Hematopoietic multipotent progenitor cell treated with erythropoietin and hydrocortisone succinate and interleukin-3 and kit ligand, for 15 days (in vitro differentiated cells): ENCODE measurements at regions not wholly inside any gene's neighbourhood (a gene's known extent, or its start where the extent isn't known, plus 50 kb on each side); places are given as distances from the start of the nearest gene placed in this dataset.

ENCODE experiments used
- DNase-seq: peaks from one replicate; pipeline ENCODE4 v3.0.0-alpha.2; 2015; ENCODE audit warnings: low spot score

- no peak for DNase-seq
These were observed 152.4 kb upstream of the TSHZ3 start for GRCh38 chr19:31501427-31502195.

DNA sequence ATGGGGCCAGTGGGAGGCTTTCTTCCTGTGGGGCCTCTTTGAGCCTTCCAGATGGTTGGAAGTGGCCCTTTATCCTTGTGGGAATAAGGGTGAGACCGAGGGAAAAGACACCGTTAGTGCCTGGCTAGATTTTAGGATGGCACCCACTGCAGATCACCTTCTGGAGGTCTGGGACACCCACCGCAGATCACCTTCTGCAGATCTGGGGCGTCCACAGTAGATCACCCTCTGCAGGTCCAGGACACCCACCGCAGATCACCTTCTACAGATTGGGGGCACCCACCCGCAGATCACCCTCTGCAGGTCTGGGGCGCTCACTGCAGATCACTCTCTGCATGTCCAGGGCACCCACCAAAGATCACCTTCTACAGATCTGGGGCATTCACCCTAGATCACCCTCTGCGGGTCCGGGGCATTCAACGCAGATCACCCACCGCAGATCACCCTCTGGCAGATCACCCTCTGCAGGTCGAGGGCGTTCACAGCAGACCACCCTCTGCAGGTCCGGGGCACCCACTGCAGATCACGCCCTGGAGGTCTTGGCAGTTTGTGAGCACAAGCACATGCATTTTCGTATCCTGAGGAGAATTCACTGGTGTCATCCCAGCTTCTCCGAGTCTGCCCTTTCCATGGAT is 153.4 kb upstream of the TSHZ3 start:
- DNase-seq = no peak

GRCh38 chr19:31503211-31503610 is 154.0 kb upstream of the TSHZ3 start:
- no peak for DNase-seq

DNA sequence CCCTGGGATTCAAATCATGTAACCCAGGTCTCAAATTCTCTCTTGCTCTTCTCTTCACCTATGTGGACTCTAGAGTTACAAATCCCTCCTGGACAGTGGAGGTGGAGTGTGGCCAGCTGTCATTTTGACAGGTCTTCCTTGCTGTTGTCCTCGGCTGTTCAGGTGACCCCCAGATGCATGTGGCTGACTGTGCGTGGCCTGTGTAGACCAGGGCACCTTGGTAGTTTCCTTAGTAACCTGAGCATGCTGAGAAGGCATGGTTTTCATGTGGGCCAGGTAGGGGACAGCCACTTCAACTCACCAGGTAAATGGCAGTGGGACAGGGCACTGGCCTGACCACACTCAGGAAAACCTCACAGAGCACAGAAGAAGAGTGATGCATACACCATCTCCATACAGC is 155.0 kb upstream of the TSHZ3 start:
- DNase-seq = no peak

GRCh38 chr19:31505596-31505910 is 156.3 kb upstream of the TSHZ3 start:
- no peak for DNase-seq

GRCh38 chr19:31506102-31506501 is 156.9 kb upstream of the TSHZ3 start:
- DNase-seq = no peak

DNA sequence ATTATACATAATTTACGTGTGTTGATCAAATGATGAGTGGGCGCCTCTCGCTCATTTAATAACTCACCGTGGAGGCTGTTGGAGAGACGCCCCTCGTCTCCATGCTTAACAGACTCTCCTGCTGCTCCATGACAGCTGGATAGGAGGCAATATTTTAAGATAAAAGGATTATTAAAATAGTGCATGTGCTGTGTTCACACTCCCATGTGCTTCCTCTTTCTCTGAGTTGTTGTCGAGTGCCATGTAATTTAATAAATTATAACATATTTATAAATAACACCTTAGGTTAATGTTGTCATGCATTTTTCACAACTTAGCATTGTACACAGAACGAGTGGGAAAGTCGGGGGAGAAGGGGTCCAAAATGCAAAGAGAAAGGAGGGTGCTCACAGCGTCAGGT is 161.4 kb upstream of the TSHZ3 start:
- DNase-seq = no peak

- no peak for DNase-seq
These were observed 161.9 kb upstream of the TSHZ3 start for GRCh38 chr19:31511098-31511497.

DNA sequence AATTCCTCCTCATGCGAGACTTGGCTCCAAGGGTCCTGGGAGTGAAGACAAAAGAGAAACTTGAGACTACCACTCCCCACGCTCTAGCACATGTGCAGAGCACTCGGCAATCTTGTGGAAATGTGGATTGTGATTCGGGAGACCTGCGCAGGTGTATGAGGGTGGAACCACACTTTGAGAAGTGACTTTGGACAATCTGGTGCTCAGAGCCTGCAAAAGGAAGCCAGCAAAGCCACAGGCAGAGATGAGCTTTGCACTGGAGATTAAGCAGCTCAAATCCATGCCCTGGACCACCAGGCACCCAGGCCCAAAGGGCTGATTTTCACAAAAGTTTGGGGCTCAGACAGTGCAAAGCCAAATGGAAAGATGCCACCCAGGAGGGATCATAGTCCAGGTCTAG is 162.5 kb upstream of the TSHZ3 start:
- no peak for DNase-seq

DNA sequence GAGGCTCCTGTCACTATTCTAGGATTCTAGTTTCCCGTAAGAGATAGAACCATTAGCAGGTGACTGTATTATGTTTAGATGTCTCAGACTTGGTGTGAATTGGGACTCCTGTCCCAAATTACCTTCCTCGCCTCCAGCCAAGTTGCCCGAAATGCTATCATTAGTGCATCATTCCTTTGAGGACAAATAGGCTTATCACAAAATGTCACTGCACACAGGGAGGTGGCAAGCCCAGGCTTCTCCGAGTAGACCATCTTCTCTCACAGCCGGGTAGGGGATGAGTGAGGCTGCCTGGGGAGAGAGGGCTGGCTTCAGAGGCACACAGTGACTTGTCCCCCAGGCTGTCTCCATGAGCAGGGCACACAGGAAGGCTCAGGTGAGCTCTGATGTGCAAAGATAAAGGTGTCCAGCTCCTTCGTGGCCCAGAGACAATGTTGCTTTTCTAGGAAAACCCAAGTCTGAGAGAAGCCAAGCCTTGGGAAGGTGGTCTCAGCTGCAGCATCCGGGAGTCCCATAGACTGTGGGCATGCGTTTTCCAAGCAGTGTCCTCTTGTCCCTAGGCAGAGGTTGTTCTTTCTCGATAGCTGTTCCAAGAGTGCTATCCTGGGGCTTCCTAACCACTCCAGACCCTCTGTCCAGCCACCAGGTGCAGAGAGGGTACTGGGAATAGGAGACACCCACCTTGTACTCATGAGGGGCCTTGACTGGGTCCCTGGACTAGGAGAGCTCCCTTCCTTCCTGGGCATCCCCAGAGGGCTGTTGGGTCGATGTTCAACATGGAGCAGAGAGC is 163.1 kb upstream of the TSHZ3 start:
- DNase-seq = no peak

GRCh38 chr19:31513841-31514240 is 164.6 kb upstream of the TSHZ3 start:
- DNase-seq = no peak

GRCh38 chr19:31515931-31516330 is 166.7 kb upstream of the TSHZ3 start:
- DNase-seq = no peak

DNA sequence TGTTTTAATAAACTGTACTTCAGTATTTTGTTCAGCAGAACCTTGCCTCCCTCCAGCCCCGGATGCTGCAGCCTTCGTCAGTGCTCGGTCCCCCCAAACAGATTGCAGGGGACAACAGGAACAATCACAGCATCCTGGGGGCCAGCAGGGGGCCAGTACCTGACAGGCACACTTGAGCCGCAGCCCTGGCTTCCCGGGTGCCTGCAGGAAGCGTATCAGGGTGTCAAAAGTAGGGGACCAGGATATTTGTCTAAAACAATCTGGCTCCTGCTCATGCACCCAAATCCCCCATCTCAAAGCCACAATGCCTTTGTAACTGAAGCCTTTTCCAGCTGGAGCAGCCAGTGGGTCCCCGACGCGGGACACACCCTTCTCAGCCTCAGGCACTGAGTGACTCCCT is 167.5 kb upstream of the TSHZ3 start:
- no peak for DNase-seq

DNA sequence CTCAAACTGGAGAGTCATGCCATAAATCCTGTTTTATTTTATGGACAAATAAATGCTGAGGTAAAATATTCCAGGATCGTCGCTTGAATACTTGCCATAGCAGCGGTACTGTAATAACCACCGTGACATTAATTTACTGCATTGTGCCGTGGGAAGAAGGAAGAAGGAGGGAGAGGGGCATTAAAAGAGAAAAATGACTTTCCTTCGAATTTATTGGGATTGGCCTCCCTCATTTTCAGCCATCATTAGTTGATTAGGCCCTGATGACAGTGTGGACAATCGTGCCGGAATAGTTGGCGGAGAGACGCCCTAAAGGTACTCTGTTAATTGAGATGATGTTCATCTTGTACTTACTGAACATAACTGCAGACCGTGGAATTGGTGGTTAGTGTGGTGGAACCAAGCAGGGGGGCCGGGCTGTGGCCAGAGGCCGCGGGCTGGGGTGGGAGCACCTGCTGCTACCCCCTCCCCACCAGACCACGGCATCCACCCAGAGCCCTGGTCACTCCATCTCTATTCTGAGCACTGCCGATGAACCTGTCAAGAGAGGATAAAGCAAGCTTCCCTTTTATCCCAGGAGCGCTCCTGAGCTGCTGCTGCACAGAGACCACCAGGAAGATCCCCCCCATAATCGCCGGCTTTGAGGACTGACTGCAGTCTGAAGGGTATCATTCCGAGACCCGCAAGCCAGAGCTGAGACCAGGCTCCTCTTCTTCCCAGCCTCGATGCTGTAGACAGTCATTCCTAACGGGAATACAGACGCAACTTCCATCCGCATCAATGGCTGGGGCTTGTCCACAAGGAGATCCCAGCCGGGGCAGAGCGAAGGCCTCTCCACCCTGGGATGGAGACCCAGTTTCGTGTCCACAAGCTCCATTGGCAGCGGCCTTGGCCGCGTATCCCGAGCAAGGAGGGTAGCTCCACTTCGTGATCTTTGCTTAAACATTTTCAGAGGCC is 168.3 kb upstream of the TSHZ3 start:
- DNase-seq = no peak

DNA sequence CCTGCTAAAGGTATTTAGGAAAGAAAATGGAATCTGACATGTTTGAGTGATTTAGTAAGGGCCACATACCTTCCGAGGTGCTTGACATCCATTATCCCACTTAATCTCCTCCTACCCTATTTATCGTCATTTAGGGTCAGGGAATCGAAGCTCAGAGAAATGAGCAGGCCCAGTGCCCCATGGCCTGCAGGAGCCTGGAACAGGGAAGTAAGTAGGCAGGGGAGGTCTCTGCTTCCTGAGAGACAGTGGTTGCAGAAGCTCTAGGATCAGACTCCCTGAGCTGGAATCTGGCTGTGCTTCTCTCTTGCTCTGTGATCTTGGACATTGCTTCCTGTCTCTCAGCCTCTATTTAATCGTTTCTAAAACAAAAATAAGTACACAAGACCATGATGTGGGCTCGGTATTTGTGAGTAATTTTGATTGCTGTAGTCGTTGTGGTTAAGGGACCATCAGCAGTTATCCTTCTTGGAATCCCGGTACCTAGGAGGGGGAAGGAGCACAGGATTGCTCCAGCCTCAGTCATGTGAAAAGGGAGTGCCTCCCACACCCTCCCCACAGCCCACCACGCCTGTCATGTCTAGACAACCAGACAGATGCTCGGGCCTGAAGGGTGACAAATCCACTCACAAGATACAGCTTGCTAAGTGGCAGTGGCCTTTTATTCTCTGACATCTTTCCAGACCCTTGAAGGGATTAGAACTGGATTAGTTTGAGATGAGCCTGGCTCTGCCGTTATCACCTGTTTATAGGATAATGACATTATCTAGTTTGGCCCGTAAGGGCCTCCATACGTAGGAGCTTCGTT is 169.2 kb upstream of the TSHZ3 start:
- DNase-seq = no peak

DNA sequence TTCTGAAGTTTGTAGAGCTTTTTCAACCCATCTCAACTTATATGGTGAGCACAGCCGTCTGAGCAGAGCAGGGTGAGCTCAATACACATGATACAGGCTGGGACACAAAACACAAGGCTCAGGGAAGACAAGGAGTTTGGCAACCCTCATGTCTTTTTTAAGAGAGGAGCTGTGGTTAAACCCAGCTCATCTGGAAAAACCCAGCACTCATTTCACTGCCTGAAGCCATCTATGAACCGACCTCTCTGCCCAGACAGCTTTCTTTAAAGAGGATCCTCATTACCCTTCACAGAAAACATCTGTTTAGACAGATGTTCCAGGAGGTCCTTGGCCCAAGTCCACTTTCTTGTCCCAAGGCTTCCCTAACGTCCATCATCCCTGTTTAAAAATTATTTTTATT is 170.0 kb upstream of the TSHZ3 start:
- DNase-seq = no peak

- DNase-seq = no peak
These were observed 170.7 kb upstream of the TSHZ3 start for GRCh38 chr19:31519908-31520307.

GRCh38 chr19:31520633-31521032 is 171.4 kb upstream of the TSHZ3 start:
- no peak for DNase-seq

DNA sequence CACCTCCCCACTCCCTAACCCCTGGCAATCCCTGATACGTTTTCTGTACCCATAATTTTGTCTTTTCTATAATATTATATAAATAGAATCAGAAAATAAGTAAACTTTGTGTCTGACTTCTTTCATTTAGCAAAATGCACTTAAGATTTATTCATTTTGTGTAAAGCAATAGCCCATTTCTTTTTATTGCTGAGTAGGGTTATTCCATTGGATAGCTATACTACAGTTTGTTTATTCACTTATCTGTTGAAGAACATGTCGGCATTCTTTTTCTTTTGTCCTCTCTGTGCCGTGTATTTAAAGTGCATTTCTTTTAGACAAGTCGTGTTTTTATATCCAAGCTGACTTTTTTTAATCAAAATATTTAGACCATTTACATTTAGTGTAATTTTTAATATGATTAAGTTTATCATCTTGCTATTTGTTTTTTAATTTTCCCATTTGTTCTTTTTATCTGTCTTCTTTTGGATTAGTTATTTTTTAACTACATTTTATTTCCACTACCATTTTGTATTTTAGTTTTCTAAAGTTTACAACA is 176.4 kb upstream of the TSHZ3 start:
- no peak for DNase-seq

DNA sequence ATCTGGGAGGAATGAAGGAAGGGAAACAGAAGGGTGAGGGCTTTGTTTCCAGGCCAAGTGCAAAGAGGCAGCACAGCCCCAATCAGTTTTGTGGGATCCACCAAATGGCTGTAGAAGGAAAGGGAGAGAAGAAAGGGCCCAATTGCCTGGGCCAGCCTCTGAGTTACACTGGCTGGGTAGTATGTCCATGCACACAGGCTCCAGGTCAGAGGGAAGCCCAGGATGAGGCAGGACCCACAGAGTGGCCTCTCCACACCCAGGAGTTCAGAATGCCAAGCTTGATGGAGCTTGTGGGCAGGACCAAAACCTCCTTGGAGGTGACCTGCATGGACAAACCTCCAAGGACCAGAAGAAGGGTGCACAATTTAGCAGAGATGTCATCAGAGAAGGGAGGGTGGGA is 178.2 kb upstream of the TSHZ3 start:
- DNase-seq = no peak

DNA sequence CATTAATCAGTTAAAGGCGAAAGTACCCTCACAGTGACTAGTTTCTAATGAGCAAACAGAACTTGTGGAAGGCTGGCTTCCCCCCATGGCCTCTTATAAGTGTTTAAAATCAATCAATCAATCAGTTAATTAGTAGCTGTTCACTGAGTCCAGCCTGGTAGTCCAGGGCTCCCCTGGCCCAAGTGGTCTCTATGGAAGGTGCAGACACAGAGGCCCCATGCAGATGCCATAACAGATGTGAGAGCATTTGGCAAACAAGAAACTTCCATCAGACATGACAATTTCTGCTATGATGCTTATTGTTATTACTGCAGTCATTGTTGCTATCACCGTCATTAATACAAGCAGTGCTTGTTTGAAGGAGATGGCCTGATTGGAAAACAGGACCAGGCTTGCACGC is 179.0 kb upstream of the TSHZ3 start:
- no peak for DNase-seq
